Omental fat pad (tissue), 3 donors: ENCODE measurements at regions not wholly inside any gene's neighbourhood (a gene's known extent, or its start where the extent isn't known, plus 50 kb on each side); places are given as distances from the start of the nearest gene placed in this dataset.
A peak's percentile ranks its signal among the peaks of the same experiment; 100 is the strongest.

Experiments
- ATAC-seq: fragments of 150-250 bp; one replicate; pipeline ENCODE4 v1.9.1; 2016; ENCODE audit warnings: mild to moderate bottlenecking, moderate library complexity; ENCODE audit not compliant: low FRiP score
- DNase-seq: peaks from one replicate; pipeline ENCODE4 v3.0.0-alpha.2; 2019; ENCODE audit warnings: low spot score
- CTCF ChIP-seq, 3 donors: fragments of 450-650 bp; IDR thresholded peaks; one replicate each; pipeline ENCODE4 v1.5.1; 2016 to 2017; ENCODE audit warnings: antibody characterized with exemption in 3 of 3, mild to moderate bottlenecking in 3 of 3, moderate library complexity in 2 of 3

DNA sequence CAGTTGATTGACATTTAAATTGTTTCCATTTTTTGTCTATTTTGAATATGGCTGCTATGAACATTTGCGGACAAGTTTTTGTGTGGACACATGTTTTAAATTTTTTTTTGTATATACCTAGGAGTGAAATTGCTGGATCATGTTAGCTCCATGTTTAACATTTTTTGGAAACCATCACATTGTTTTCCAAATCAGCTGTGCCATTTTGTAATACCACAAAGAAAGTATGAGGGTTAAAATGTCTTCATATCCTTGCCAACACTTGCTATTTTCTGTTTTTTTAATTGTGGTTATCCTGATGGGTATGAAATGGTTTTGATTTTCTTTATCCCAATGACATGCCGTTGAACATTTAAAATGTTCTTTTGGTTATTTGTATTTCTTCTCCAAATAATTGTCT, 52.1 kb downstream of the CARTPT start:
- DNase-seq, result no peak
- ATAC-seq, result no peak
- no peak for TF ChIP-seq CTCF (IDR thresholded peaks at IDR 0.05)

GRCh38 chr5:71778678-71779276, 59.7 kb downstream of the CARTPT start:
- no peak for DNase-seq
- no peak for ATAC-seq
- TF ChIP-seq CTCF (IDR thresholded peaks at IDR 0.05), result no peak

DNA sequence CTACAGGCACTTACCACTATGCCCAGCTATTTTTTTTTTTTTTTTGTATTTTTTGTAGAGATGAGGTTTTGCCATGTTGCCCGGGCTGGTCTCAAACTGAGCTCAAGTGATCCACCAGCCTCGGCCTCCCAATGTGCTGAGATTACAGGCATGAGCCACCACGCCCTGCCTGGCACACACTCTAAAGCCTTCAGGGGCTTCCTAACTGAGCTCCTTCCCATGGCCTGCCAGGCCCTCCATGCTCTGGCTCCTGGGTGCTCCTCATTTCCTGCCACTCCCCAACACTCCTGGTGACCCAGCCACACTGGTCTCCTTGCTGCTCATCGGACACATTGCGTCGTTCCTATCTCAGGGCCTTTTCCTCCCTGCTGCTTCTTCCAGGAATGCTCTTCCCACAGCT, 61.5 kb downstream of the CARTPT start:
- ATAC-seq (no peak), DNase-seq (no peak)
- TF ChIP-seq CTCF (IDR thresholded peaks at IDR 0.05), result no peak

DNA sequence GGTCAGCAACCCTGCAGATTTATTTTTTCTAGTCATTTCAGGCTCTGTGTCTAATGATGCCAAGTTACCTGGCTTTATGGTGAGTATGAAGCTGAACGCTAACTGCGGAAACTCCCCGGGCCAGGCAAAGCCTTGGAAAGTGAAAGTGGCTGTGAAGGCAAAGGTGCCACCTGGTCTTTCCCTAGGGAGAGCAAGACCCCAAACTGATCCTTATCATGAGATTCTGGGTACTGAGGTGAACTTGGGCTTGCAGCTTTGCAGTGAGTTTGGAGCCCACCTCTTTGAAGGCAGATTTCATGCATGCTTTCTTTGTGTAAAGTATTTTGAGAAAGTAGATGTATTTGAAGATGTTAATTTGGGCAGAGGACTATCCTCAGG, 63.3 kb downstream of the CARTPT start:
- no peak for TF ChIP-seq CTCF (IDR thresholded peaks at IDR 0.05)
- DNase-seq, result no peak
- ATAC-seq, result no peak

DNA sequence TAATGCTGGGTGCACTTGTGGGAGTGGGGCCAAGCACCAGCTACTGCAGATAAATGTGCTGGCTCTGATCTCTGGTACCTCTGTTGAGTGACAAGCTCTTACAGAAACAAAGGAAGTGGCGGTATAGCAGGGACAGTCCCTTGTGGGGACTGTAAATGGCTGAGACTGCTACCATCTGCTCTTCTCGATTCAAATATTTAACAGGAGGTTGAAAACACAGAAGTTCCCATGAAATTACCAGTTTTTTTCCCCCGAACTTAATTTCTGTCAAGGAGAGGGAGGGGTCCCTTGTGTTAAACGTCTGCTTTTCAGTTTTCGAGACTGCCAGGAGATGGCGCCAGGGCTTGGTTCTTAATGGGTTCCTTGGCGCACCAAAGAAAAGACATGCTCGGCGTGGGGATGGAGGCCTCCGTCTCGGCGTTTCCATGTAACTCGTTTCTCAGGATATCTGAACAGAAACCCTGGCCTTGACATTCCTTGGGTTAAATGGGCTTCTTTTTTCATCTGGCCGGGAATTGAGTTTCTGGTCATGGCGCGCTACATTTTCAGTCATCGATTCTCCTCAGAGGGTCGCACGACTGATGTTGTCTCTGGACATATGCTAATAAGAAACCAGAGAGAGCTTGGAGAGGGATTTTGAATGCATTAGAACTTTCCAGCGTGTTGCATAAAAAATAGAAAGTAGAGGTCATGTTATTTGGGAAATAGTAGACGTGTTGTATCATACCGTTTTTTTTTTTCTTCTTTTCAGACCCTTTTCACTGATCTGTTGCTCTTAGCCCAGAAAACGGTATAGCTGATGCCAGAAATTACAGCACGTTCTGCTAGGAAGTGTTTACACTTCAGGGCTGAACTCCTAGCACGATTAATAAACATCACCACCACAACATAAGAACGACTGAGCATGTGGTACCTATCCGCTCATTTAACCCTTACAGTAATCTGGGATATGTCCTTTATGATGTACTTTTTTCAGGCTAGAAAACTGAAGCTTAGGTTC, 64.0 kb downstream of the CARTPT start:
- DNase-seq (peak; percentile 59), ATAC-seq (peak; percentile 78)
- TF ChIP-seq CTCF (IDR thresholded peaks at IDR 0.05), result peak in 2 of 3 donors; percentile 30 to 35

DNA sequence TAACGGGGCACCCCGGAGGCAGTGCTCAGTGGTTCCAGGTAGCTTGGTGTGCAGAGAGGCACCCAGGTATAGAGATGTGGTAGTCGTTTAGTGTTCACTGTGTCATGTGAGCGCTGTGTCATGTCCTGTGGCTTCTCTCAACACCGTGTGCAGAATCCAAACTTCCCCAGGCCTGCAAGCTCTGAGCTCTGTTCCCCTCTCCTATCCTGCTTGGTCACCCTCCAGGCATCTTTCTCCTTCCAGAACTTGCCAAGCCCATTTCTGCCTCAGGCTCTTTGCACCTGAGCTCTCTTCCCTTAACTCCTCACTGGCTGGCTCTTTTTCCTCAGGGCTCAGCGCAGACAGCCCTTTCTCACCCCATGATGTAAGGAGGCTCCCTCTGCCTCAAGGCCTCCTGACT, 64.8 kb downstream of the CARTPT start:
- ATAC-seq (no peak), DNase-seq (no peak)
- no peak for TF ChIP-seq CTCF (IDR thresholded peaks at IDR 0.05)
